Breast epithelium (tissue), 3 donors: ENCODE measurements at regions not wholly inside any gene's neighbourhood (a gene's known extent, or its start where the extent isn't known, plus 50 kb on each side); places are given as distances from the start of the nearest gene placed in this dataset.
"Not testable (repeated sequence)": the region's sequence is repeated elsewhere in the genome, so short reads cannot be mapped to it uniquely, and the experiment has no call there.

Experiments used
- CTCF ChIP-seq, 3 donors: fragments of 450-650 bp; IDR thresholded peaks; one replicate each; pipeline ENCODE4 v1.5.1; 2016 to 2017; ENCODE audit warnings: antibody characterized with exemption in 3 of 3, mild to moderate bottlenecking in 3 of 3, moderate library complexity in 3 of 3
- POLR2A ChIP-seq: fragments of 450-650 bp; IDR thresholded peaks from one replicate; pipeline ENCODE4 v1.6.1; 2016; ENCODE audit warnings: antibody characterized with exemption, mild to moderate bottlenecking, moderate library complexity
- POLR2AphosphoS5 ChIP-seq, 3 donors: sonication (generic); formaldehyde crosslinking; IDR thresholded peaks; one replicate each; pipeline ENCODE4 v1.6.1; 2017; ENCODE audit warnings: antibody characterized with exemption in 3 of 3

- TF ChIP-seq CTCF (IDR thresholded peaks at IDR 0.05); POLR2AphosphoS5 (IDR thresholded peaks at IDR 0.05); POLR2A: not testable (repeated sequence)
These were observed 253.1 kb downstream of the ADGRD1 start for GRCh38 chr12:131206630-131207299.
